ENCODE measurements at regions not wholly inside any gene's neighbourhood (a gene's known extent, or its start where the extent isn't known, plus 50 kb on each side); places are given as distances from the start of the nearest gene placed in this dataset.

DNA sequence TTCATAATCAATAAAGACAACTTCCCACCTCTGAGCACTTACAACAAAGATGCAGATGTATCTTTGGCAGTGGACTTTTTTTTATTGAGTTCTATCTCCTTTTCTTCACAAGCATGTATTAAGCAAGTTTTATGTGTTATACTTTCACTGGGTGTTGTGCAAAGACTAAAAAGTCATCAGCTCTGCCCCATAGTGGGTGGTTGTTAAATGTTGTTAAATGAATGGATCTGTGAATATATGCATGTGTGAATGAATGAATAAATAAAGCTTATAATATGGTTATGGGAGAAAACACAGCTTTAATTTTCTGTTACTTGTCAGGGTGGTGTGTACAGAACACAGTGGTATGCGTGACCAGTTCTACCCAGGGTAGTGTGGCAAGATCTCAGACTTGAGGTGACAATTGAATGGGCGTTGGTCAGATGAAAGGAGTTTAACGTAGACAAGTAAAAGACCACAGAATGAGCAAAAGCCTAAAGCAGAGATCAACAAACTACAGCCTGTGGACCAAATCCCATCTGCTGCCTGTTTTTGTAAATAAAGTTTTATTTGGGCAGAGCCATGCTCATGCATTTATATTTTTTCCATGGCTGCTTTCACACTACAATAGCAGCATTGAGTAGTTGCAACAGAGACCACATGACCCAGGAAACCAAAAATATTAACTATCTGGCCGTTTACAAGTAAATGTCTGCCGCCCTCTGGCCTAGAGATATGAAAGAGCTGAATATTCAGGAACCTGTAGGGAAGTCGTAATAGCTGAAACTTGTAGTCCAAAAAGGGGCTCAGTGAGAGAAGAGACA lies 207.4 kb upstream of the EEA1 start:
- DNase-seq, result no peak

DNA sequence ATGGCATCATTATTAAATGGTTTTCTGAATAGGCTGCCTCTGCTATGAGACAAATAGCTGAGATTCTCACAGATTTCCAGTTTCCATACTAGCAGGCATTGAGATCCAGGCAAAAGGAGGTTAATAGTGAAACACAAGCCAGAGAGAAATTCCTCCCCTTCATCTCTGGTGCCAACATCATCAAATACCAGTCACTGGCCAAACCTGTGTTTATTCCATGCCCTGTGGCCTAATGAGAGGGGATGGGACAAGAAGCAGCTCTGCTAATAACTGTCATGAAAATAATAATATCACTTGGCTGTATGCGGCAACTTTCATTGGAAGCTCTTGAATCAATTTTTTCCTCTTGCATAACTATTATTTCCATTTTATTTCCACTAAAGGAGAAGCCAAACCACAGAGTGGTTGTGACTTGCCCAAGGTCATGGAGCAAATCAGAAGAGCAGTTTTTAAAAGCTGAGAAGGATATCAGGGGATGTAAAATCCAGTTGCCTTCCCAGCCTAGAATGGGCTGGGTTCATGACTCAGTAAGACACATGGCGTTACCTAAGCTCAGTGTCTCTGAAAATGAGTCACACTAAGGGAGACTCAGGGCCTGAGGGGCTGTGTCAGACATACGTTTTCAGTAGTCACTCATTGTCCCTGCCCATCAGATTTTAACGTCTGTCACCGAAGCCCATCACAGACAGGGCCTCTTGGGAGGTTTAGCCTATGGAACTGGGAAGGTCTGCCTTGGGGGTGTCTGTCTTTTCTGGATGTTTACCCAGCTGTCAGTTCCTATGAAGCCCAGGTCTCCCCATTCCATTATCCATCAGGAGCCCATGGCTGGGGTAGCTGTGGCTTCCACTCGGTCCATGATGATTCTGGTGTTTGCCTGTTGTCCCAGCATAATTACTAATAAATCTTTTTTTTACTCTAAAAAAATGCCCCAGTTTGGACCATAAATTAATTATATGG lies 208.8 kb upstream of the EEA1 start:
- DNase-seq, result no peak

DNA sequence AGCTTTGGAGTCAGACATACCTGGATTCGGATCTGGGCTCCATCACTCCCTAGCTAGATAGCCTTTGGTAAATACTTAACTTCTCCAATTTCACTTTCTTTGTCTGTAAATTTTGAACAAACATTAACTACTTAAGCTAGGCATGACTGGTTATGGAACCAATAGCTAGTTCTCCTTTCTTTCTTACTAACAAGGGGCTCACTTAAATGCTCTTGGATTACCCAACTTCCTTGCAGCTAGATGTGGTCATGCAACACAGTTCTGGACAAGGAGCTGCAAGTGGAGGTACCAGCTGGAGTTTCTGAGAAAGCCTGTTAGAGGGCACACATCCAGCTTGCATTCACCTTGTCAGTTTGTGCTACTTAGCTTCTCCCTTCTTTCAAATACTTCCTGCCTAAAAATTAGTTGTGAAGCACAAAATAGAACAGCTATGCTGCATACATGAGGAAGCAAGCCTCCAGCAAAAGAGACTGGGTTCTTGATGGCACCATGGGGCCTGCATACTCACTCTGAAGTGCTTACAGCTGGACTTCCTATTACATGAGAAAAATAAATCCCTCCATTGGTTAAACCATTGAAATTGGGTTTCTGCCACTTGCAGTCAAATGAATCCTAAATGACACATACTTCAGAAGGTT lies 210.1 kb upstream of the EEA1 start:
- DNase-seq, result no peak

DNA sequence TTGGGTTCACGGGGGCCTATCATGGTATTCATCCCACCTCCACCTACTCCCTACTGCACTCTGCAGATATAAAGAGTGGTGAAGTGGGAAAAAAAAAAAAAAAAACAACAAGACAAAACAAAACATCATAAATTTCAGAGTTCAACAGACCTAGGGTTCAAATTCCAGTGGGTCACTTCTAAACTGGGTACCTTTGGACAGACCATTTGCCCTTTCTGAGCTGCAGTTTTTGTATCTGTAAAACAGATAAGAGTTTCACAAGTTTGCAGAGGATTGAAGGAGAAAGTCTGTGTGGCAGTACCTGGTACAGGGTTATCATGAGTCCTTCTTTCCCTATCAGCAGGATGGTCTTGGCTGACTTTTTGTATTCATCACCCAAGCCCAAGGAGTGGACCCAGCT lies 211.2 kb upstream of the EEA1 start:
- no peak for DNase-seq

DNA sequence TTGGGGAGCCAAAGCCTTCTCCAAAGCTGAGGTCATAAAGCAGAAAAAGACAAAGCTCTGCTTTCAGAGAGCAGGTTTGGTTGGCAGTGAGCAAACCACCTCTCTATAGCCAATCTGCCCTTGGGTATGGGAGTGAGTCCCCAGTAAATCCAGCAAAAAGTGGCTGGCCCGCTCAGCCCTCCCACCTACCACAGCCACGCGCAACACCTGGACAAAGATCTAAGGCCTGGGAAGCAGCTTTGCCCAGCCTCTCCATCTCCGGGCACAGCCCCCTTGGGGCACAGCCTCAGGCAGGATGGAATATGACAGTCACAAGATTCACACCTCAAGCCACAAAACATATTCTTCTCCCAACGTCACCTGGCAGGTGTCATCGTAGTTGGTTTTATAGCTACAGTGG lies 211.7 kb upstream of the EEA1 start:
- no peak for DNase-seq

DNA sequence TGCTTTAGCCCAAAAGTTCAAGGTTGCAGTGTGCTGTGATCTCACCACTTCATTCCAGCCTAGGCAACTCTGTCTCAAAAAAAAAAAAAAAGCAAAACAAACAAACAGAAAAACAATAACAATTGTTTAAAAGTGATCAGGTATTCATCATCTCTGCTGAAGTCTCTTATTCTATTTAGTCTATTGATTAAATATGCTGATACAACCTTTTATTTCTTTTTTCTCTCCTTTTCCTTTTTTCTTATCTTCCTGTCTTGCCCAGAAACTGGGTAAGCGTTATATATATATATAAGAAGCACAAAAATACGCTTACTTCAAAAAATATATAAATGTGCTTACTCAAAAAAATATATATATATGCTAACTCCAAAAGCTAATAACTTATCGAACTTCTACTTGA lies 213.8 kb upstream of the EEA1 start:
- no peak for DNase-seq

DNA sequence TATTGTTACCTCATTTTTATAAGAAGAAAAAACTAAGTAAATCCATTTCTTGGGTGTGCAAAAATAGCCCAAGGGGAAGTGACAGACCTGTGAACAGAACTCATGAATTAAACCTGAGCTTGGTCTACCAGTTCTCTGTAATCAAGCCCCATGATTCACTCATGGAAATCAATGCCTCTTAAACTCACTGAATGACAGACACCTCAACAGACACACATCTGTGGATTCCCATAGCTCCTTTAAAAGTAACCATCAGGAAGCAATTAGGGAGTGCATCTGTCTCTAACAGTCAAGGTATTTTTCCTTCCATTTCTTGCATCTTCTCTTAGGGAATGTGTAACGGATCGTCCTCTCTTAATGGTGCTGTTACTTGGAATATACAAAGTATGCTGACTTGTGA lies 215.0 kb upstream of the EEA1 start:
- no peak for DNase-seq

DNA sequence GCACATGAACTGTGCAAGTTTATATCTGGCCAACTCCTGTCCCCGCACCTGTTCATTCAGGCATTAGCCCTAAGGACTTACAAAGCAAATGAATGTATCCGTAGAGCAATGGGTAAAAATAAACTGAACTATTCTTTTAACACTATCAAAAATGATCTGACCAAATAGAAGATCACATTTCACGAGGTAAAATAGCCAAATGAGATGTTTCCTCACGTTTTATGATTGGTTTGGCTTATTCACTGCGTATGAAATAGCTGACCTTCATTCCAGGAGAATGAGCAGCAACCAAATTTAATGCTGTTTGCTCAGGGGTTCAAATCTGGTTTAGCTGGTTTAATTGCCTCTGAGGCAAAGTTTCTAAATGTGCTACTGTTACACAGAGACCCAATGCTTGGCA lies 216.0 kb upstream of the EEA1 start:
- no peak for DNase-seq

DNA sequence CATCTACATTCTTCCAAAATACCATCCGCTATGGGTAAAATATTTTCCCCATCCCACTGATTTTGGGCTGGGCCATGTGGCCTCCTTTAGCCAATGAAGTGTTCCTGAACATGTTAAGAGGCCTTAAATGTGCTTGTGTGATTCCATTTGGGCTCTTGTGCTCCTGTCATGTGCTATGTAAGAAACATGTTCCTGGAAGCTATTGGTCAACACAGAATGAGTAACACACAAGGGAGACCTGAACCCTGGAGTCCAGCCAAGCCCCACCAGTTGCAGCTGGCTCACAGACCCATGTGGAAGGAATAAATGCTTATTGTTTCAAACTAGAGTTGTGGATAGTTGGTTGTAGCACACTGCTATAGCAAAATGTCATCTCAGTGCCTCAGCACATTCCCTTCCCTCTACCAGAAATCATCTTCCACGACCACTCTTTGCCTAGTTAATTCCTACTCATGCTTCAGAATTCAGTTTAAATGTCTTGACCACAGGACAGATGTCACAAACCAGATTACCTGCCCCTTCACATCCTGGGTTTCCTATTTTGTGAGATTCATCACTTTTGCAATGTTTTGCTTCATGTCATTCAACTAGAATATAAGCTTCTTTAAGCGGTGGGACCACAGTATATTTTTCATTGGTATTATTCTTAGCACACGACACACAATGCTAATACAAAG lies 217.3 kb upstream of the EEA1 start:
- no peak for DNase-seq

DNA sequence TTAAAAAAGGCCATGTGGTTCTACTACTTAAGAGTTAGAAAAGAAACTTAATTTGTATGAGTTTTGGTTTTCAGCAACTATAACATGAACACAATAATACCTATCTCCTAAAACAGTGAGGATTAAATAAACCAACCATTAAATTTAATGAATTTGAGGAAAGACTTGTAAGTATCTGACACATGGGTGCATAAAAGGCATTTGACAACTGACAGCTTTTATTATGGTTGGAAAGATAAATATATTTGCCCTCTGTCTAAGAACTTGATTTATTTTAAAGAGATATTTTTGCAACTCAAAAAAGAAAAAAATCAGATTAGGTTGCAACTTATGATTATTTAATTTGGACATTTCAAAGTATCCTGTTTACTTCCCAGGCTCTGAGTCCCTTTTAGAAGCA lies 217.9 kb upstream of the EEA1 start:
- DNase-seq, result no peak

DNA sequence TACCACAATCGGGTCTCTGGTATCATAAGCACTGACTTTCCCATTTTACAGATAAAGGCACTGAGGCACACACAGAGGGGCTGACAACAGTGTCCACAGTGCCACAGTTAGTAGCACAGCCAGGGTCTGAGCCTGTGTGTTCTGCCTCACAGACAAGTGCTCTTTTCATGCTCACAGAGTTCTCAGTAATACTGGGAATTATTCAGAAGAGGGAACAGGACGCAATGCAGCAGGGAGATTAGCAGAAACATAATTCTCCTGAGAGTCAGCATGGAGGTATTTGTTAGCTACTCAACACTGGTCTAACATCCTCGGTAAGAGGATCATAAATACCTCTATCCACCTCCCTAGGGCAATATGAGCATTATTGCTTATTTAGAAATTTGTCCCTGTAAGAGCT lies 219.3 kb upstream of the EEA1 start:
- no peak for DNase-seq

DNA sequence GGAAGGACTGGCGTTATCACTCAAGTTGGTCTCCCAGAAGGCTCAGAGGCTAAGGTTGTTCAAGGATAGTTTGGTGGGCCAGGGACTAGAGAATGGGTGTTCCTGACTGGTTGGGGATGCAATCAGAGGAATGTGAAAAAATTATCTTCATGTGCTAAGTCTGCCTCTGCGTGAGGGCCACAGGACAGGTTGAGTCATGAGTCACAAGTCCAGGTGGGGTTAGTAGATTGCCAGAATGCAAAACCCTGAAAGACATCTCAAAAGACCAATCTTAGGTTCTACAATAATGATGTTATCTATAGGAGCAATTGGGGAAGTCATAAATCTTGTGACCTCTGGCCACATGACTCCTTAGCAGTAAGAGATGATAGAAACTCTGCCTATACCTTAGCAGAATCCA lies 220.1 kb upstream of the EEA1 start:
- DNase-seq, result no peak

DNA sequence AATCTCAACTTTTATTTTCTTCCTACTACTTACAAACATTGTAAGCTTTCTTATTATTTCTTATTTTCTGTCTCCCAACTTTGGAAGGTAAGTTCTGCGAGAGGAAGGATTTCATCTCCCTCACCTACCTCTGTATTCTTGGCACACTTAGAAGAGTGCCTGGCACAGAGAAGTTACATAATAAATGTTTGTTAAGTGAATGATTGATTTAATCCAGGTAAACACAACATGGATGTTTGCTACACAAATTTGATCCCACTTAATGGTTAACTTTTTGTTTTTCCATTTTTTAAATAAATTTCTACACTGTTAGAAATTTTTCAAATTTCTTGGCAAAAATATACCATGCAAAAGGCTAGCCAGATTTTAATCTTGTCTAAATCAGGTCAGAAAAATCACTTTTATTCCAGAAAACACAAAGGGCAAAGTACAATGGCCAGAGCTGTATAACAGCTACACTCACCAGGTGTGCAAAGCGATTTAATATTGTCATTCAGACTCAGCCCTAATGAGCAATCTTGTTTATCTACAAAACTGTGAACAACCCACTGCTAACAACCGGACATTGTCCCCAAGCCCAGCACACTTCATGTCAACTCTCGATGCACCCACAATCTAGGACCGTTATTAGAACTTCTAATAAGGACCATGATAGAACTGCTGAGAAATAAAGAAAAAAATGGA lies 222.1 kb upstream of the EEA1 start:
- no peak for DNase-seq

DNA sequence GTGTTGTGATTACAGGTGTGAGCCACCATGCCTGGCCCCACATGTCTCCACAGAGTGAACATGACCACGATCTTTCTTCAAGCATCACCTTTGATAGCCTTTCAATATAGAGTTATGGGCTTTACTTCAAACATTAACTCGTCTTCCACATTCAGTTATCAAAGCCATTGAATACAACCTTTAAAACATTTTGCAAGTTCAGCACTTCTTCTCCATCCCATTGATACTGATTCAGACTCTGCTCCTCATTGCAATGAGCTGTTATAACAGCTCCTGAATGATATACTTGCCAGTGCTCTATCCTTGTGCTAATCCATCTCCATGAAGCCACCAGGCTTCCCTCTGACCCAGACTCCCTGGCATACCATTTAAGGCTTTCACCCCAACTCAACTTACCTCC lies 223.5 kb upstream of the EEA1 start:
- DNase-seq, result no peak

DNA sequence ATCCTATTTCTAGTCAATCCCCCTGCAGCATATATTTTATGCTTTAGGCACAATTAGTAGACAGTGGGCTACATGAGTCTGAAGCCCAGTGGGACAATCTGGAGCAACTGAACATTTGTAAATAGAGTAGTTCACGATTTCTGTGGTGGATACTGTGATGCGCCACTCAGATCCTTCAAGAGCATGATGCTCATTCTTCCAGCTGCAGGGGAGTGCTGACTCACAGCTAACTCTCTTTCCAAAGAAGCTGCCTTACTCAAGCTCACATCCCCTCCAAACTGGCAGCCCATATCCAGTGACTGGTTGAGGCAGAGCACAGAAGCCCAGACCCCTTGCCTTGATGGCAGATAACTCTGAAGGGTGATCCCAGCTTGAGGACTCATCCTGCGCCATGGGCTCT lies 224.2 kb upstream of the EEA1 start:
- DNase-seq, result no peak

DNA sequence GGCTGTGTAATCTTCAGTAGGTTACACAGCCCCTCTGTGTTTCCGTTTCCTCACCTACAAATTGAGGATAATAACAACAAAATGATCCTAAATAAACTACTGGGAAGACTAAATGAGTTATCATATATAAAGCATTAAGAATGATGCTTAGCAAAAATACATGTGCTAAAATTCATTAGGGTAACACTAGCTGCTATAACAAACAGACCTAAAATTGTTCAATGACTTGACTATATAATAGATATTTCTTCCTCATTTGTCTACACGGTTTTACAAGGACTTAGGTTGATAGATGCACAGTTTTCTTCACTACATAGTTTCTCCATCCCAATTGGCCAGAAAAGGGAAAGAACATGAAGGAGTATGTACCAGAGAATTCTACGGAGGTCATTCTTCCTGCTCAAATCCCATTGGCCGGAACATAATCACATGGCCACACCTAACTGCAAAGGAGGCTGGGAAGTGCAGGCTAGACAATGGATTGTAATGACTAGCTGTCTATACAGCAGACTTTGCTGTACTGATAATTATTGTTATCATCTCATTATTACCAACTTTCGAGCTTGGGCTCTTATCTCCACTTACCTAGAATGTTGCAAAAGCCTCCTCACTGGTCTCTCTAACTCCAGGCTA lies 223.5 kb upstream of the NUDT4 start:
- DNase-seq, result no peak

DNA sequence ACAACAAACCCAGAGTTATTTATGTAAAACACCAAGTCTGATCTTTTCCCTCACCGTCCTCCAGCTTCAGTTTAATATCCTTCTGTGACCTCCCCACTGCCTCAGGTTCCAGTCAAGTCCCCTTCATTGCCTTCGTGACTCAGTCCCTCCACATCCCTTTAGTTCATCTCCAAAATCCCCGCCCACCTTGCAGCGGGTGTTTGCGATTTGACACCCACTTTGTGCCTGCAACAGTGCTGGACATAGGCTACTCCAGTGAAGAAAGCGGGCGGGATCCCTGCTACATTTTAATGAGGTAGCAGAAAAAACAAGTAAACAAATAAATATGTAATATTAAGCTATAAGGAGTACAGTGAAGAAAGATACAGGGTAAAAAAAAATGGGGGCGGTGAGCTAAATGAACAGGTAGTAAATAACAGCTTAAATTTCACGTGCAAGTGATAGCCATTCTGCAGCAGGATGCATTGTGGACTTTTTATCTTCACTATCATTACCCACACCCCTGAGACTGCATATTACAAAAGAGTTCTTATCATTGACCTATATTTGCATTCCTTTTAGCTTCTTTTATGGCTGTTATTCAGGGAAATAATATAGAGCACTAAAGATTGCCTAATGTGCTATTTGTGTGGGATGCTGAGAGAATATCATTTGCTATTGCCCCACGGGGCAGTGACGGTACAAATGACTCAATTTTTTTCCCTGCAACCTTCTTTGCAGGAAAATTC lies 222.8 kb upstream of the NUDT4 start:
- no peak for DNase-seq

DNA sequence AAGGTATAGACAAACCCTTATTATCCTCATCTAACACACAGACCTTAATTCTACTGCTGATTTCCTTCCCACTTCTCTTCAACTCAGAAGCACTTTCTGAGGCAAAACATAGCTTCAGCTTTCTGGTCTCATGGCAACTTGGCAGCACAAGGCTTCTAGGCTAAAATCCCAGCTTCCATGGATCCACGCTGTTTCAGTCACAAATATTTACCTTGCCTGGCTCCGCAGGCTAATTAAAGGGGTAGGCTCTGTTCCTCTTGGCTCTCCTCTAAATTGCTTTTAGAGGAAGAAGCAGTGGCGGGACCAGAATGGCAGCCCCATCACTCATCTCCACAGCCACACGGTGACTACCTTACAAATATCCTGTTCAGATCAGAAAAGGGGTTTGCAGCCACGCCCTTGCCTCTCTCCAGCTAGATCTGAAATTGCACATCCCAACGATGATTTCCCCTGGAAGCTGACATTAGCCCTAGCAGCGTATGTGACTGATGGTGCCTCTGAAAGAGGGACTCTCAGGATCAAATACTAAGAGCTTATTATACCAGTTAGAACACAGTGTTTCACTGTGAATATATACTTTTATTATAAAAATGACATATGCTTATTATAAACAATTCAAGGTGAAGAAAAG lies 221.5 kb upstream of the NUDT4 start:
- no peak for DNase-seq

DNA sequence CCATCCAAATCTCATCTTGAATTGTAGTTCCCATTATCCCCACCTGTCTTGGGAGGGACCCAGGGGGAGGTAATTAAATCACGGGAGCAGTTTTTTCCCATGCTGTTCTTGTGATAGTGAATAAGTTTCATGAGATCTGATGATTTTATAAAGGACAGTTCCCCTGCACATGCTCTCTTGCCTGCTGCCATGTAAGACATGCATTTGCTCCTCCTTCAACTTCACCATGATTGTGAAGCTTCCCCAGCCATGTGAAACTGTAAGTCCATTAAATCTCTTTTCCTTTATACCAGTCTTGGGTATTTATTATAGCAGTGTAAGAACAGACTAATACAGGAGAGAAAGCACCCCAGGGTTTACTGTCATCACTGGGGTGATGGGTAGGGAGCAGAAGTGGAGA lies 220.4 kb upstream of the NUDT4 start:
- no peak for DNase-seq

DNA sequence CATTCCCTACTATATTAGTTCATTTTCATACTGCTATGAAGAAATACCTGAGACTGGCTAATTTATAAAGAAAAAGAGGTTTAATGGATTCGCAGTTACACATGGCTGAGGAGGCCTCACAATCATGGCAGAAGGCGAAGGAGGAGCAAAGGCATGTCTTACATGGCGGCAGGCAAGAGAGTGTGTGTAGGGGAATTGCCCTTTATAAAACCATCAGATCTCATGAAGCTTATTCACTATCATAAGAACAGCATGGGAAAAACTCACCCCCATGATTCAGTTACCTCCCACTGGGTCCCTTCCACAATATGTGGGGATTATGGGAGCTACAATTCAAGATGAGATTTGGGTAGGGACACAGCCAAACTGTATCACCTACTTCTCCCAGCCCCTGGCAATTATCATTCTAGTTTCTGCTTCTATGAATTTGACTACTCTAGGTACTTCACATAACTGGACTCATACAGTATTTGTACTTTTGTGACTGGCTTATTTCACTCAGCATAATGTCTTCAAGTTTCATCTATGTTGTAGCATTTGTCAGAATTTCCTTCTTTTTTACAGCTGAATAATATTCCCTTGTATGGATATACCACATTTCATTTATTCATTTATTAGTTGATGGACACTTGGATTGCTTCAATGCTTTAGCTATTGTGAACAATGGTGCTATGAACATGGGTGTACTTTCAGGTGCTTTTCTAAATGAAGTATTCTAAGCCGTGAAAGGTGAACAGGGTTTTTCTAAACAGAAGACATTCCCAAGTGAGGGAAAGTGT lies 219.5 kb upstream of the NUDT4 start:
- no peak for DNase-seq

Data from CD4-positive, alpha-beta T cell treated with Interleukin-4 for 4 hours (primary cell).